GM23248 (cell line): ENCODE measurements at regions not wholly inside any gene's neighbourhood (a gene's known extent, or its start where the extent isn't known, plus 50 kb on each side); places are given as distances from the start of the nearest gene placed in this dataset.
"Not testable (repeated sequence)": the region's sequence is repeated elsewhere in the genome, so short reads cannot be mapped to it uniquely, and the experiment has no call there.

Source experiments
- EZH2 ChIP-seq: fragments of 200-600 bp; sonication (generic); IDR thresholded peaks from 2 replicates; pipeline ENCODE4 v1.6.1; 2018; ENCODE audit warnings: antibody characterized with exemption, mild to moderate bottlenecking; ENCODE audit not compliant: insufficient read depth, poor library complexity, severe bottlenecking
- EZH2phosphoT487 ChIP-seq: fragments of 200-600 bp; sonication (generic); IDR thresholded peaks from 2 replicates; pipeline ENCODE4 v1.6.1; 2018; ENCODE audit warnings: antibody characterized with exemption, moderate library complexity, mild to moderate bottlenecking, low read depth; ENCODE audit not compliant: insufficient read depth

GRCh38 chr2:91497129-91498064 lies 2805.9 kb downstream of the RPIA start:
- TF ChIP-seq EZH2, EZH2phosphoT487: not testable (repeated sequence)
